Kidney (tissue), 13 donors: ENCODE measurements at regions not wholly inside any gene's neighbourhood (a gene's known extent, or its start where the extent isn't known, plus 50 kb on each side); places are given as distances from the start of the nearest gene placed in this dataset.
"Not testable (repeated sequence)": the region's sequence is repeated elsewhere in the genome, so short reads cannot be mapped to it uniquely, and the experiment has no call there.

Experiments
- DNase-seq, 5 donors: peaks; one replicate each; pipeline ENCODE4 v3.0.0-alpha.2; 2013 to 2020
- FAIRE-seq: peaks from 2 replicates; lab custom pipeline; 2012; peaks lifted over from hg19 to GRCh38; lab: Jason Lieb, UNC
- H3K27ac ChIP-seq, 2 donors: one replicate each; pipeline ENCODE4 v1.7.0; 2013; ENCODE audit warnings: low read depth in 2 of 2, low read length in 2 of 2, inconsistent platforms in 1 of 2
- H3K27me3 ChIP-seq: one replicate; pipeline ENCODE4 v1.7.1; 2013; ENCODE audit warnings: low read length, inconsistent platforms; ENCODE audit not compliant: control insufficient read depth, insufficient read depth
- H3K36me3 ChIP-seq, 3 donors: one replicate each; pipeline versions ENCODE4 v1.7.0 to v1.7.1; 2013; ENCODE audit warnings: low read length in 3 of 3, control low read depth in 1 of 3, inconsistent platforms in 1 of 3; ENCODE audit not compliant: insufficient read depth in 3 of 3, control insufficient read depth in 2 of 3
- H3K4me1 ChIP-seq, 3 donors: one replicate each; pipeline versions ENCODE4 v1.7.0 to v1.7.1; 2013; ENCODE audit warnings: low read length in 3 of 3, inconsistent platforms in 1 of 3, low read depth in 1 of 3; ENCODE audit not compliant: control insufficient read depth in 2 of 3, insufficient read depth in 2 of 3
- H3K4me3 ChIP-seq, 3 donors: one replicate each; pipeline versions ENCODE4 v1.7.0 to v1.8.1; 2013; ENCODE audit warnings: low read length in 3 of 3, control low read depth in 1 of 3, inconsistent platforms in 1 of 3
- H3K9ac ChIP-seq, 3 donors: one replicate each; pipeline versions ENCODE4 v1.7.0 to v1.7.1; 2013; ENCODE audit warnings: low read length in 3 of 3, control low read depth in 1 of 3, inconsistent platforms in 1 of 3
- H3K9me3 ChIP-seq, 3 donors: one replicate each; pipeline versions ENCODE4 v1.7.0 to v1.7.1; 2013; ENCODE audit warnings: low read length in 3 of 3, control low read depth in 1 of 3, inconsistent platforms in 1 of 3; ENCODE audit not compliant: control insufficient read depth in 2 of 3, insufficient read depth in 1 of 3
- CTCF ChIP-seq: IDR thresholded peaks from 3 replicates; pipeline ENCODE4 v1.5.1; 2012; ENCODE audit warnings: mild to moderate bottlenecking, moderate library complexity, borderline replicate concordance; ENCODE audit not compliant: insufficient read depth; ENCODE audit errors: extremely low read depth
- intact Hi-C: fragments of 100-400 bp; cut with DNase I; formaldehyde crosslinking; loops from one replicate; pipeline ENCODE4 v1.11.1; 2022
- donor health status: control.
- donor health status: control.
- donor health status: control.
- donor health status: control.
- donor health status: control.
- donor health status: DM: yes; HTN: yes; CAD: no.
- donor health status: Normal renal cell carcinoma (clear cell type).

- FAIRE-seq, result no peak
- Histone ChIP-seq H3K36me3 (peaks cover 0 to 12% (median 7%) of the 10 kb centered on the region in 3 donors), H3K4me1 (no peaks in the 10 kb centered on the region), H3K9me3 (no peaks in the 10 kb centered on the region), H3K27me3 (no peaks in the 10 kb centered on the region), H3K4me3 (no peak overlapping the region), H3K9ac (no peak overlapping the region), H3K27ac (no peak overlapping the region)
- DNase-seq, result peak in 1 of 5 donors; percentile 68
- no peak for TF ChIP-seq CTCF
- intact Hi-C loops, result no loop called here
These were observed 78.2 kb downstream of the VPREB1 start for GRCh38 chr22:22322792-22323191.

- no peaks in the 10 kb centered on the region for H3K36me3 ChIP-seq
- no peak overlapping the region for H3K9ac ChIP-seq
- no peaks in the 10 kb centered on the region for H3K4me1 ChIP-seq
- H3K27me3 ChIP-seq, result no peaks in the 10 kb centered on the region
- DNase-seq (no peak), FAIRE-seq (no peak)
- no peak overlapping the region for H3K27ac ChIP-seq
- no peak overlapping the region for H3K4me3 ChIP-seq
- no peak for TF ChIP-seq CTCF
- H3K9me3 ChIP-seq, result no peaks in the 10 kb centered on the region
- intact Hi-C loops, result no loop called here
These were observed 83.1 kb downstream of the VPREB1 start for GRCh38 chr22:22327723-22328122.

GRCh38 chr22:22329792-22330191 is 85.2 kb downstream of the VPREB1 start:
- Histone ChIP-seq H3K36me3 (no peaks in the 10 kb centered on the region), H3K9ac (no peak overlapping the region)
- no peak for FAIRE-seq

GRCh38 chr22:22335640-22336039 is 91.1 kb downstream of the VPREB1 start:
- FAIRE-seq, H3K27ac ChIP-seq, H3K4me3 ChIP-seq, H3K9ac ChIP-seq, H3K27me3 ChIP-seq, H3K9me3 ChIP-seq, intact Hi-C loops, H3K4me1 ChIP-seq, H3K36me3 ChIP-seq, DNase-seq: not testable (repeated sequence)

More at GRCh38 chr22:22329792-22330191, 85.2 kb downstream of the VPREB1 start:
- Histone ChIP-seq H3K4me3 (no peak overlapping the region), H3K9me3 (no peaks in the 10 kb centered on the region), H3K4me1 (no peaks in the 10 kb centered on the region), H3K27ac (no peak overlapping the region), H3K27me3 (no peaks in the 10 kb centered on the region)
- intact Hi-C loops, result no loop called here
- TF ChIP-seq CTCF, result no peak
- no peak for DNase-seq

GRCh38 chr22:22336333-22336732 is 91.7 kb downstream of the VPREB1 start:
- H3K9me3 ChIP-seq, intact Hi-C loops, H3K36me3 ChIP-seq, H3K27ac ChIP-seq, H3K27me3 ChIP-seq, DNase-seq, FAIRE-seq, H3K9ac ChIP-seq, H3K4me3 ChIP-seq, H3K4me1 ChIP-seq: not testable (repeated sequence)

- H3K27ac ChIP-seq, FAIRE-seq, intact Hi-C loops, H3K4me3 ChIP-seq, H3K4me1 ChIP-seq, H3K9me3 ChIP-seq, DNase-seq, H3K36me3 ChIP-seq, H3K9ac ChIP-seq, H3K27me3 ChIP-seq: not testable (repeated sequence)
These were observed 94.2 kb downstream of the VPREB1 start for GRCh38 chr22:22338778-22339177.
